AG04449 (cell line): ENCODE measurements at regions not wholly inside any gene's neighbourhood (a gene's known extent, or its start where the extent isn't known, plus 50 kb on each side); places are given as distances from the start of the nearest gene placed in this dataset.

ENCODE experiments used
- CTCF ChIA-PET: fragments of 350-600 bp; formaldehyde crosslinking; extraction: SDS; loops from one replicate; lab custom pipeline; 2021; ENCODE audit warnings: antibody characterized with exemption; lab: Yijun Ruan, JAX
- POLR2A ChIA-PET: fragments of 400-600, 350-600 bp; formaldehyde crosslinking; extraction: SDS; loops from one replicate; lab custom pipeline; 2020; ENCODE audit warnings: antibody characterized with exemption, inconsistent platforms; lab: Yijun Ruan, JAX
- DNase-seq: peaks from one replicate; pipeline ENCODE4 v3.0.0-alpha.2; 2010; ENCODE audit warnings: low read depth, low spot score
- H3K4me3 ChIP-seq: 2 replicates; pipeline ENCODE4 v1.5.1; 2011; ENCODE audit warnings: low read depth, mild to moderate bottlenecking, control low read depth, low read length
- CTCF ChIP-seq: IDR thresholded peaks from one replicate; pipeline ENCODE4 v1.5.1; 2011; ENCODE audit warnings: mild to moderate bottlenecking, moderate library complexity, low read length, control low read depth, inconsistent platforms; ENCODE audit not compliant: insufficient read depth; ENCODE audit errors: missing control alignments

GRCh38 chr6:6460416-6460815, 128.1 kb upstream of the LY86 start:
- DNase-seq = no peak
- no peak overlapping the region for H3K4me3 ChIP-seq
- ChIA-PET CTCF (no interaction called here), POLR2A (no interaction called here)
- TF ChIP-seq CTCF = no peak

DNA sequence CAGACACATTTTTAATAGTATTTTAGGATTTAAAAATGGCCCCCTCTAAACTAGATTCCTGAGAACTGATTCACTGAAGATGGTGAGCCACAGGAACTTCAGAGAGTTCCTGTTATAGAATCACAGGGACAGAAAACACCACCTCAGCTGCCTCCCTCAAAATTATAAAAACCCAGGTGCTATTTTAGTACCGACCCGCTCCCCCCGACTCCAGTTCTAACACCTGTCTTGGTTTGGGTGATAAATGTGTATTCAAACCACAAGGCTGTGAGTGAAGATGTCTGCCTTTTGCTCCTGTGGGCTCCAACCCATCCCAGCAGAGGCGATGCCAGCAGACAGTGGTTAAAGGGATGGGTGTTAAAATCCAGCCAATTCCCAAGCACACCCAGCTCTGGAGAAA, 127.4 kb upstream of the LY86 start:
- no peak for TF ChIP-seq CTCF
- POLR2A ChIA-PET = no interaction called here
- H3K4me3 ChIP-seq = no peak overlapping the region
- CTCF ChIA-PET = no interaction called here
- DNase-seq = no peak

DNA sequence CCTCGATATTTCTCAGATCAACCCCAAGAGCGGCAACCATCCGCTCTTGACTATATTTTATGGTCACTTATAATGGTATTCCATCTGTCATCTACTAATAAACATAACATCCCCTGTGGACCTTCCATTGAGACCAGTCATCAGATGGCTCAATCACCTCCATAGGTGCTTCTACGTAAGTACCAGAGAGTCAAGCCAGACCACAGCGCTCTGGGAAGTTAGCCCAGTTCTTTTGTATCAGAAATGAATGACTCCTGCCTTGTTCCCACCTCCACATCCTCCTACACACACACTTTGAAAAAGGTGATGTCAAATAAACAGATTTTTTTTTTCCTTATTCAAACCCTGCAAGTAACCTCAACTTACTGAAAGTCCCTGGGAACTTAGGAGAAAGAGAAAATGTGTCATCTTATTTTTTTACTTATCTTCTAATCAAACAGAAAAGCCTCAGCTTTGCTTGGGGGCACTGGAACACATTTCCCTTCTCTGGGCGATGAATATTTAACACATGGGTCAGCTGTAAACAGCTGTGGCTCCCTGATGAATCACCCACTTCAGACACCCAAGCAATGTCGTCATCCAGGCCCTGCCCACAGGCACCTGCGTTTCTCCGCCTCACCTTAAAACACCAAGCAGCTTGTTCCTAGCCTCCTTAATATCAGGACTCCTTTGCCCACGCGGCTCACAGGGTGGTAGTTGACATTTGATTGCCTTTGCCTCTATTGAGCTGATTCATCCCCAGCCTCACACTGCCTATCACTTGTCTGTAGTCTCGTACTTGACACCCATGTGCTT, 121.4 kb upstream of the LY86 start:
- TF ChIP-seq CTCF = no peak
- DNase-seq = no peak
- H3K4me3 ChIP-seq = no peak overlapping the region
- ChIA-PET POLR2A (no interaction called here), CTCF (no interaction called here)

- no peak for DNase-seq
- TF ChIP-seq CTCF = no peak
- H3K4me3 ChIP-seq = no peak overlapping the region
- ChIA-PET POLR2A (no interaction called here), CTCF (no interaction called here)
Observed at GRCh38 chr6:6469074-6469473, 119.4 kb upstream of the LY86 start.

DNA sequence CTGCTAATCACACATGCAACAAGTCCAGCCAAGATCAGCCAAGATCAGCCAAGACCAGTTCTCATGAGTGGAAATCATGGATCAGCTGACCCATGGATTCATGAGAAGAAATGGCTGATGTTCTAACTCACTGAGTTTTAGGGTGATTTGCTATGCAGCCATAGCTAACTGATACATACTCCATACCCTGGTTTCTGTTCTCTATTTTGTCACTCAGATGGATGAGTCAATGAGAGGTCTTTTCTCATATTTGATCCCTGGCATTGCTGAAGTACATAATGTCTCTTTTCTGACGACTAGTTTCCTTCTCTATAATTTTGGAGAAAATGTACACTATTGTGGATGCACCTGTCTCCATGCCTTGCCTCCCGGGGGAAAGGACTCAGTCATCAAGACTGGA, 118.4 kb upstream of the LY86 start:
- TF ChIP-seq CTCF = no peak
- ChIA-PET CTCF (no interaction called here), POLR2A (no interaction called here)
- DNase-seq = no peak
- no peak overlapping the region for H3K4me3 ChIP-seq

GRCh38 chr6:6471276-6471675, 117.2 kb upstream of the LY86 start:
- ChIA-PET POLR2A (no interaction called here), CTCF (no interaction called here)
- H3K4me3 ChIP-seq = no peak overlapping the region
- TF ChIP-seq CTCF = no peak
- DNase-seq = no peak
